ENCODE measurements at regions not wholly inside any gene's neighbourhood (a gene's known extent, or its start where the extent isn't known, plus 50 kb on each side); places are given as distances from the start of the nearest gene placed in this dataset.

- no TSS peak for BruUV-seq (replicated peaks)
- CTCF ChIA-PET: interaction anchor here (0.6 kb wide), 2 partner anchors 73 to 532 kb away, joined by 3 read pairs; no protein-coding TSS in a partner anchor
- DNase-seq: no peak
- Mint-ChIP-seq H3K27me3 (ENCODE audit: unreplicated experiment) (no peaks in the 10 kb centered on the region), H3K9me3 (ENCODE audit: low read depth, unreplicated experiment) (no peaks in the 10 kb centered on the region), H3K36me3 (ENCODE audit: insufficient read depth, unreplicated experiment) (no peaks in the 10 kb centered on the region), H3K4me3 (ENCODE audit: low read depth, unreplicated experiment) (no peak overlapping the region), H3K27ac (ENCODE audit: unreplicated experiment) (no peak overlapping the region), H3K4me1 (ENCODE audit: low read depth, unreplicated experiment) (peaks cover 15% of the 10 kb centered on the region)
- TF ChIP-seq, protein P1, sequence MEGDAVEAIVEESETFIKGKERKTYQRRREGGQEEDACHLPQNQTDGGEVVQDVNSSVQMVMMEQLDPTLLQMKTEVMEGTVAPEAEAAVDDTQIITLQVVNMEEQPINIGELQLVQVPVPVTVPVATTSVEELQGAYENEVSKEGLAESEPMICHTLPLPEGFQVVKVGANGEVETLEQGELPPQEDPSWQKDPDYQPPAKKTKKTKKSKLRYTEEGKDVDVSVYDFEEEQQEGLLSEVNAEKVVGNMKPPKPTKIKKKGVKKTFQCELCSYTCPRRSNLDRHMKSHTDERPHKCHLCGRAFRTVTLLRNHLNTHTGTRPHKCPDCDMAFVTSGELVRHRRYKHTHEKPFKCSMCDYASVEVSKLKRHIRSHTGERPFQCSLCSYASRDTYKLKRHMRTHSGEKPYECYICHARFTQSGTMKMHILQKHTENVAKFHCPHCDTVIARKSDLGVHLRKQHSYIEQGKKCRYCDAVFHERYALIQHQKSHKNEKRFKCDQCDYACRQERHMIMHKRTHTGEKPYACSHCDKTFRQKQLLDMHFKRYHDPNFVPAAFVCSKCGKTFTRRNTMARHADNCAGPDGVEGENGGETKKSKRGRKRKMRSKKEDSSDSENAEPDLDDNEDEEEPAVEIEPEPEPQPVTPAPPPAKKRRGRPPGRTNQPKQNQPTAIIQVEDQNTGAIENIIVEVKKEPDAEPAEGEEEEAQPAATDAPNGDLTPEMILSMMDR (IDR thresholded peaks at IDR 0.05; ENCODE audit: unreplicated experiment): no peak
- intact Hi-C loops (cut with micrococcal nuclease; ENCODE audit: unreplicated experiment): no loop called here
Observed at GRCh38 chr4:121228848-121229247, 64.7 kb upstream of the TNIP3 start.

GRCh38 chr4:121227341-121227792 is 63.2 kb upstream of the TNIP3 start:
- Mint-ChIP-seq H3K4me3 (ENCODE audit: low read depth, unreplicated experiment) (no peak overlapping the region), H3K36me3 (ENCODE audit: insufficient read depth, unreplicated experiment) (no peaks in the 10 kb centered on the region), H3K9me3 (ENCODE audit: low read depth, unreplicated experiment) (no peaks in the 10 kb centered on the region), H3K27me3 (ENCODE audit: unreplicated experiment) (no peaks in the 10 kb centered on the region), H3K27ac (ENCODE audit: unreplicated experiment) (no peak overlapping the region), H3K4me1 (ENCODE audit: low read depth, unreplicated experiment) (peaks cover 15% of the 10 kb centered on the region)
- CTCF ChIA-PET: interaction anchor here (1.4 kb wide), 1 partner anchor 10 kb away, joined by 3 read pairs; no protein-coding TSS in a partner anchor
- DNase-seq: no peak
- BruUV-seq (replicated peaks): no TSS peak
- intact Hi-C loops (cut with micrococcal nuclease; ENCODE audit: unreplicated experiment): no loop called here
- TF ChIP-seq, protein P1 (IDR thresholded peaks at IDR 0.05; ENCODE audit: unreplicated experiment): no peak

DNA sequence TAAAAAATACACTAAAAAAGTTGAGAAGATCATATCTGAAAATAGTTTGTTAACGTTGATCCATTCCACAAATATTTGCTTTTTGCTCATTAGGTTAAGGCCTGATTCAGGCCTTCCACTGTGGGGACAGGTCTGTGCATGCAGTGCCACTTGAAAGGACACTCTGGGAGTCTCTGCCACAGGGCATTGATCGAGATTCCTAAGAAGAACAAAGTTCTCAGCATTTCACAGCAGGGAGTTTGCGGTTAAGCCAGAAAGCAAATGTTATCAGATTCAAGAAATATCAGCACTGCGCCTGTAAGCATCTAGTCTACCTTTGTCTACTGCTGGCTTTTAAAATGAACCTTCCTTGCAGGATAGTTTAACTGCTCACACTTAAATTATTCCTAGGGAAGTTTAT is 62.2 kb upstream of the TNIP3 start:
- intact Hi-C loops (cut with micrococcal nuclease; ENCODE audit: unreplicated experiment): no loop called here
- TF ChIP-seq, protein P1 (IDR thresholded peaks at IDR 0.05; ENCODE audit: unreplicated experiment): no peak
- CTCF ChIA-PET: no interaction called here
- H3K9me3 Mint-ChIP-seq (ENCODE audit: low read depth, unreplicated experiment): no peaks in the 10 kb centered on the region
- no peaks in the 10 kb centered on the region for H3K27me3 Mint-ChIP-seq (ENCODE audit: unreplicated experiment)
- H3K36me3 Mint-ChIP-seq (ENCODE audit: insufficient read depth, unreplicated experiment): no peaks in the 10 kb centered on the region
- no peak overlapping the region for H3K27ac Mint-ChIP-seq (ENCODE audit: unreplicated experiment)
- no TSS peak for BruUV-seq (replicated peaks)
- no peak overlapping the region for H3K4me3 Mint-ChIP-seq (ENCODE audit: low read depth, unreplicated experiment)
- no peak for DNase-seq
- H3K4me1 Mint-ChIP-seq (ENCODE audit: low read depth, unreplicated experiment): peaks cover 15% of the 10 kb centered on the region

- H3K27me3 Mint-ChIP-seq (ENCODE audit: unreplicated experiment): no peaks in the 10 kb centered on the region
- CTCF ChIA-PET: no interaction called here
- H3K4me3 Mint-ChIP-seq (ENCODE audit: low read depth, unreplicated experiment): no peak overlapping the region
- no TSS peak for BruUV-seq (replicated peaks)
- TF ChIP-seq, protein P1 (IDR thresholded peaks at IDR 0.05; ENCODE audit: unreplicated experiment): no peak
- no peak for DNase-seq
- H3K4me1 Mint-ChIP-seq (ENCODE audit: low read depth, unreplicated experiment): peaks cover 15% of the 10 kb centered on the region
- no peaks in the 10 kb centered on the region for H3K36me3 Mint-ChIP-seq (ENCODE audit: insufficient read depth, unreplicated experiment)
- intact Hi-C loops (cut with micrococcal nuclease; ENCODE audit: unreplicated experiment): no loop called here
- no peak overlapping the region for H3K27ac Mint-ChIP-seq (ENCODE audit: unreplicated experiment)
- no peaks in the 10 kb centered on the region for H3K9me3 Mint-ChIP-seq (ENCODE audit: low read depth, unreplicated experiment)
Observed at GRCh38 chr4:121221608-121222007, 57.5 kb upstream of the TNIP3 start.
